ENCODE measurements at regions not wholly inside any gene's neighbourhood (a gene's known extent, or its start where the extent isn't known, plus 50 kb on each side); places are given as distances from the start of the nearest gene placed in this dataset.

DNA sequence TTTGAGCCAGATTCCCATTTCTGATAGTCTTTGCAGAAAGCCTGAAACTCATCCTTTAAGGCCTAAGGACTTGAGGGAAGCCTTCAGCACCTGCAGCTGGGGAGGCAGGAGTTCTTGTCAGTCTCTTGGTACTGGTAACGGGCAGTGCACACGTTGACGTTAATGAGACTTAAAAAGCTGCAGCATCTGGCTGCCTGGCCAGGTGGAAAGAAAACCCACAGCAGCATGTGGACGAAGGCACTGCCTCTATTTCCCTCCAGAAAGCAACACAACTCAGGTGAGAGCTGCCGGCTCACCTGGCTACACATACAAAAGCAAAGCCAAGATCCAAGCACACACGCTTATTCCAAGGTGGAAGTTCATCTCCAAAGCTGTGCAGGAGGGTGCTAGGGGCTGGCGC is 178.8 kb downstream of the ANAPC1 start:
- DNase-seq = no peak

DNA sequence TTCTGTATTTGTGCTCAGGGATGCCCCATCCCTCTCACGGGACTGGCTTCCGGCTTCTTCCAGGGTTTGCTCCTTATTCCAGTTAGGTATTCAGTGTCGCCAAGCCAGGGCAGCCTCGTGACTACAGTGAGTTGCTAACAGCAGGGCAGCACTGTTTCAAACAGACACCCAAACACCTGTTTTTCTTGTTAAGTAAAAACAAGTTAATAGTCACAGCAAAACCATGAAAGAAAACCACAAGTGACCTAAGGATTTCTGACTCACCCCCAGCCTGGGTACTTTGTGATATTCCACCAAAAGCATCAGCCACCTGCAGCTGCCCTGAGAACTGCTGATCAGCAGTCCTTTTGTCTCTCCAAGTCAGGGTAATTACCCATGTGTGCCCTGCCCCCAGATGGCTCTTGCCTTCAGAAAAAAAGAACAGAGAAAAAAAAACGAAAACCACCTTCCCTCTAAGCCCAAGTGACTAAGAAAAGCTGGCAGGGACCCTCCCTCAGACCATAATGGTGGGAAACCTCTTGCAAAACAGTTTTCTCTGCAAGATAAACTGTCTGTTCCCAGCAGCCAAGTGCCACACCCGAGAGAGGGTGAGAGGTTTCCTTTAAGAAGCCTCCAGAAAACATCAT is 178.2 kb downstream of the ANAPC1 start:
- DNase-seq = no peak

DNA sequence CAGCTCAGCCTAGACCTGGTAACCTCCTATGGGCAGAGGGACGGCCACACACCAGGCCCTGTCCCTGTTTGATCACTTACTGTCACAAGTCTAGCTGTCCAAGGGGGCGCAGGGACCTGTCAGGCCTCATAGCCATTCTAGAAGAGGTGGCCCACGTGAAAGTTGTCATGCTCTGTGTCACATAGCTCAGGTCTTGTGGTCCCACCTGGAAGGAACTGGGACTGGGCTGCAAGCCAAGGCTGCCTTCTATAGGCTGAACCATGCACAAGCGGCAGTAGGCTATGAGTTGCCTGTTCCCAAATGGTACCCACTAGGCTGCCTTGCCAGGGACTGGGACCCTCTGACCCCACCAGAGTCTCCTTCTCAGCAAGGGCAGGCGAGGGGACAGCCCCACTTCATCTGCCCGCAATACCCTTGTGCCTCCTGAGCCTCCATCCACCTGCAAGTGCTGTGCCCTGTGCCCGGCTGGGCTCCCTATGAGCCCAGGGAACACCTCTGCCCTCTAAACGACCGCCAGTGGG is 177.5 kb downstream of the ANAPC1 start:
- DNase-seq = no peak

DNA sequence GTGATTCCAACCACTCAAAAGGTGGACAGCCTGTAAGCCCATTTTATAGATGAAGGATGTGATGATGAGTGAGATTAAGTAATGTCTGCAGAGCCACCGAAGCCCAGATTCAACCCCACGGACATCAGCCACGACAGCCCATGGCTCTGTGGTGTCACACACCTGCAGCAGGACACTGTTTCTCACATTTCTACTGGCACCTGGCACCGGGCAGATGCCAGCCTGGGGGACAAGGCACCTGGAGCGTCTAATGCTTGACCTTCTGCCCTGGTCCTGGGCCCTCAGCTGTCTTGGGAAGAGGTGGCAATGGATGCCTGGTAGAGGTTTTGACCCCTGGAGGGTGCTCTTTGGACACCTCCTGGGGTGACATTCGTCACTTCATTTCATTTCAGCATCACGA is 176.3 kb downstream of the ANAPC1 start:
- no peak for DNase-seq

DNA sequence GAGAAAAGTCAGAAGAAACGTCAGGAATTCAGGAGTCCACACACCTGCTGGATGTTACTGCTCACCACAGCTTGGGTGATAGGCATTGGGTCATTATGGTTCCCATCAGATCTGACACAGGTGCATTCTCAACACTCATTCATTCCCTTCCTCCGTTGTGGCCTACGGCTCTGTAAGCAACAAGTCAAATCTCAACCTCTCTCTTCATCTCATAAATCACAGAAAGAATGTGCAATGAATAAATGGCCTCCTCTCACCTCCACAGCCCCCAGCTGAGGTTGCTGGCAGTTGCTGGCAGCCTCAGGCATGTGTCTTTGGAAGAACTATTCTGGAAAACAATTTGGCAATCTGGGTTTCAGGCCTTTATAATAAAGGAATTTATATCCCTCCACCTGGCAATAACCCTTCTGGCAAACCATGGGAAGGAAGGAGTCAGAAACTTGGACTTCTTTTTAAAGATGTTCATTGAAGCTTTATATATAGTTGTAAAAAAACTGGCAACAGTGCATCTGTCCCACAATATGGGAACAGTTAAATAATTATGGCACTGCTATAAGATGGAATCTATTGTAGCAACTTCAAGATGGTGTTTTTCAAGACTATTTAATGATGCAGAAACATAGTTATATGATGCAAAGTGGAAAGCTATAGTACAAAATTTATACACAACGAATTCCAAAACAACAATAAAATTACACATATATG is 175.4 kb downstream of the ANAPC1 start:
- no peak for DNase-seq

DNA sequence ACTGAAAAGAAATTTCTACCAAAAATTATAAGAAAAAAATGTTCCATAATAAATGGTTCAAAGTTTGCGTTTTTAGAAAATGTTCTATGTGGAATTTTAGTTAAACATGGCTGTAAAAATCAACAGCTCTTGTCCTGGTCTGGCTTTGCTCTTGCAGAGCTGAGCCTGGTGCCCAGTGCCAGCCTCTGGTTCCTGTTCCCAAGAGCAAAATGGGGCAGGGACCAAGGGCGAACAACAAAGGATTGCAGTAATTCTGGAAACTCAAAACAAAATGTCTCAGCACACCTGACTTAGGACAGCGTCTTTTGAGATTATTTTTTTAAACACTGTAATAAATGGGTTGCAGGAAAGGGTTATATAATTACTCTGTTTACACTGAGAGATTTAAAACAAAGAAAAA is 174.7 kb downstream of the ANAPC1 start:
- no peak for DNase-seq

DNA sequence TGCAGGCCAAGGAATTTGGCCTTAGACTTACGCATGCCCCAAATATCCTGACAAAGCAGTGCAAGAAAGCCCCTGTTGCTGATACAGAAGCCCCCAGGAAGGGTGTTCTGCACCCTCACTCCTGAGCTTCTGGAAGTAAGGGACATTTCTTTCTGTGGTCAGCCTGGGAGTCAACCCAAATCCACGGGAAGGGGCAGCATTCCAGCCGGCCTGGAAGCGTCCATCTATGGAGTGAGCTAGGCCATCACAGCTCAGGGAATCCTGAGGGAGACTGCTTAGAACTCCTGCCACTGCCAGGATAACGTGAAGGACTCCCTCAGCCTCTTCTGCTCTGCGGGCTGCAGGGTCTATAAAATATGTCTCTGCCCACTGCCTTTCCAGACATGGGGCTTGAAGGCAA is 173.9 kb downstream of the ANAPC1 start:
- DNase-seq = no peak

DNA sequence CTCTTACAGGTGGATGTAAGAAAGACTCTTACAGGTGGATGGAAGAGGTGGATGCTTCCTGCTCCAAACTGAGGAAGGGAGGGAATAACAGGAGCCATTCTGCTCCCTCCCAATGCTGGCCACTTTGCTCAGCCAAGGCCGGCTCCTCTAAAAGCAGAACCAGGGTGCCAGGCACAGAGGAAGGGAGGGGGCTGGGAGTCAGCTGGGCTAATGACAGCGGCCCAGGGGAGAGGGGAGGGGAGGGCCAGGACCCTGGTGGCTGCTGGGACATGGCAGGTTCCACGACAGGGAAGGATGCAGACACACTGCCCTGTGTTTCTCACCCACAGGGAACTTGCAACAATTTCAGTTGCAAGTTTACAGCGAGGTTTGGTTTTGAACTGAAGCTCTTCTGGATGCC is 173.4 kb downstream of the ANAPC1 start:
- no peak for DNase-seq

DNA sequence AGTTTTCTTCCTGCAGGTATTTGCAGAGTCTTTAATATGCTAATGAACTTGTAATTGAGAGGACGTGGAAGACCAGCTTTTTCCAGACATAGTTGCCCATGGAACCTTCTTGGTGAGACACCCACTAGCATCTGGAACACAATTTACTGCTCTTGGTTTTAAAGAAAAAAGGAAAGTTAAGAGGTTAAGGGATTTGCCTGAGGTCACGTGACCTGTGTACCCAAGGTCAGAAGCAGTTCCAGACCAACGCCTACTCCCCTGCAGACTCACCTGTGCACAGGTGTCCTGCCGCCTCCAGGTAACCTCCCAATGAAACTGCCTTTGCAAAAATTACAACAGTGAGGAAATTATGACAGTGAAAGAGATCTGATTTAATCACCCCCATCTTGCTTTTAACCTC is 172.7 kb downstream of the ANAPC1 start:
- DNase-seq = no peak

DNA sequence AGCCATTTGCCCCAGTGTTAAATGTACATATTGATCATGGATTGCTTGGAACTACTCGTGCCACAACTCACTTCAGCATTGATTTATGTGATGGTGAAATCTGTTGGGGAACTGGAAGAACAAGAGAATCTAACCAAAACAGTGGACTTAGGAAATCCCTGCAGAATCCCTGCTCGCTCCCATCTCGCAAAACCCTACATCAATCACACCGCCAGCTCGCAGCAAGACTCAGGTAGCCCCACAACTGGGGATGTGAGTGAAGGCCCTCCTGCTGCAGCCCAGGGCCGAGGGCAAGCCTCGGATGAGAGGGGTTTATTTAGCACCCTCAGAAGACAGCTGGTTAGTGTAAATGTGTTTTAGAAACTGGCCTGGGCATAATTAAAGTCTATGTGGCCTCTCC is 171.6 kb downstream of the ANAPC1 start:
- DNase-seq = no peak

DNA sequence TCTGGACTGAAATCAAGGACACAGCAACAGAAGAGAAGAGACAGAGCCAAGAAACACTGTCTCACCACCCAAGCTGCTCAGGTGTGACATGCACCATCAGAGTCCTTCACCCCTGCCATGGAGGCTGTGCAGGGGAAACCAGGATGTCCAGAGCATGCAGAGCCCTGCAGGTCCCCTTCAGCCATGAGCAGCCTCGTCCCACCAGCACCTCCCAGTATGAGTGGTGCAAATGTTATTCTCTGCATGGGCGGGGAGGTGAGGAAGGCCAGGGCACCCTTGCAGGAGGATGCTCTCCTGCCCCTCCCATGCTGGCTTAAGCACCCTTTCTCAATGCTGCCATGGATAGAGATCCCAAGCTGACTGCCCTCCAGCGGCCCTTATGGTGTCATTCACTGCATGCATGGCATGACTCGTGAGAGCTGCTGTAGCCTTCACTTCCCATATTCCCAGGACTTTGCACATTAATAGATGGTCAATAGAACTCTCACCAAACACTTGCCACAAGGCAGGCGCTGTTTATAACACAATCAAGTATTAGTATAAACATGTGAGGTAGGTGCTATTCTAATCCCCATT is 171.0 kb downstream of the ANAPC1 start:
- DNase-seq = no peak

DNA sequence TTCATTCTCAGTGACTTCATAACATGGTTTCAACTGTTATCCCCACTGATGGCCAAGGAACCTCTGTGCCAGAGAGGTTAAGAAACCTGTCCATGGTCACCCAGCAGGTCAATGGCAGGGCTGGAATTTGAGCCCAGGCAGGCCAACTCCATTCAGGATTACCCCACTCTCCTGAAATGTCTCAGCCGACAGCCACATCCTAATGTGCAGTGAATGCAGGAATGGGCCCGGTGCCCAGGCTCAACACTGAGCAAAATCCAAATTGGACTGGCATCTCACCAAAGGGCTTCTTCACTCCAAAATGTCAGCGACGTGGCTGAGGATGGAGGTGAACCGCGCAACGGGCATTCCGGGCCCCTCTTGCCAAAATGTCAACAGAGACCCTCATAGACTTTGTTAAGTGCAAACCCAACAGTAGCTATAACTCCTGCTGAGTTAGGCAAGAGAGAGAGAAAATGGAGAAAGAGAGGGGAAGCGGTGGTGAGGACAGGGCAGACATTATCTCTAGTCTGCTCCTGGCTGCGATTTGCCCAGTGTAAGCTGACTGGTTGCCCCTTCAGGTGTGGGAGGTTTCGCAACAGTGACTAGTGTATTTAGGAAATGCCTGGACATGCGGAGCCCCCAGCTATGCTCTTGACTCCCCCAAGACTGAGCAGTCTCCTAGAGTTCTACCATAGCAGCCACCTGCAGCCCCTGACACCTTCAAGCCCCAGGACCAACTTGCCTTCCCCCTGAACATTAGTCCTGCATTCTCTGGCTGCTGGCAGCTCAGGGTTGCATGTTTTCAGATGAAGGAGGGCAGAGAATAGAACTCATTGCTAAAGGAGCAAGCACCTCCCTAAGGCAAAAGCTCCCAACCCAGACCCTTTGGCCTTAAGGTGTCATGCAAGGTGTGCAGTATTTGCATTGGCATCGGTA is 167.7 kb downstream of the ANAPC1 start:
- DNase-seq = no peak

DNA sequence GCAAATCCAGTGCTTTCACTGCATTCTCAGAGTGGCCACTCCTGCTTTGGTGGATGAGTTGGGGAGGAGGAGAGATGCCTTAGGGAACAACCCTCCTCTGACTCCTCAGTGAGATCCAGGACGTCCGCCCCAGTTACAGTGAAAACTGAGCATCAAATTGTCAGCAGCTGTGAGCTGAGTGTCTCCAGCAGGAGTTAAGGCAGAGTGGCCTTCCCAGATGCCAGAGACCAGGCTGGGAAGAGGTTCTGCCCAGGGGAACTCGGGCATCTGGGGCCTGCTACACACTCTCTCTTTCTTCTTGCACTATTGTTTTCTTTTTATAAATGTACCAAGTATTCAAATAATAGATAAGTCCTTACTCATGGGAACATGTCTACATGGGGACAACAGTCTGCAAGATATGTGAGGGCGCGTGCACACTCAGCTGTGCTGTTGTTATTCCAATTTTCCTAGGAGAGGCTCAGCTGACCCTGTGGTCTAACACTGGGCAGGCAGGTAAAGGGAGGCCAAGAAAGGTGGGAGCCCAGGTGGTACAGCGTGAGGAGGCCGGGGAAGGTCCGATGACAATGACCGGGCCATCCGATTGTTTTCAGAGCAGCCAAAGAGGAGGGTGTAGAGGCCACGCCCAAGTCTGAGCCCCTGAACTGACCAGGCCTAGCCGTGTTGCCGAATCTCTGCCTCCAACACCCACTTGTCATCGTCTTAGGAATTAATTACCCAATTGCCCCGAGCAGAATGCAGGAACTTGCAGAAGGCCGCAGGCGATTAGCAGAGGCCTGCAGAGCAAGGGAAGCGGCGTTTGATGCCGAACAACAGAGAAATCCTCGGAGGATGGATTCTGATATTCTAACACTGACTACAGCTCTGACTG is 166.9 kb downstream of the ANAPC1 start:
- no peak for DNase-seq

Measured in NCI-H1694 (cell line).